ENCODE measurements at regions not wholly inside any gene's neighbourhood (a gene's known extent, or its start where the extent isn't known, plus 50 kb on each side); places are given as distances from the start of the nearest gene placed in this dataset.

DNA sequence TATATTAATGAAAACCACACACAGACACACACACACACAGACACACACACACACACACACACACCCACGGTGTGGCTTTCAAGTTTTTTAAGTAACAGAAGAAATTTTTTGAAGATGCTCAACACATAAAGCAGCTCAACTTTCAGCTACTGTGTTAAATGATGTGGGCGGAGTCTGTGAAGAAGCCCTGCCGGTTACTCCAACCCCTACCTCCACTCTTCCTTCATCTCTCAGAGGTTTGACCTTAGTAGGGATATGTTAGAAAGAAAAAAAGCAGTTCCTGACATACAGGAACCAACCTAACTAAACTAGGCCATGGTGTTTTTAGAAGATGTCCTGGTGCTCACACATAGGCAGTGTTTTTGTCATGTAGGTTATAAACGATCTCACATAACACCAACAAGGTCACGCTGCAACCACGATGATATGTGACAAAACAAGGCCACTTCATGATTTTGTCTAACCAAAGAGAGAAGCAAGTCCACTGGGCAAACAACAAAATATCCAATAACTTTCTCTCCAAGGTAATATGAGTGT is 112.8 kb downstream of the EMB start:
- TF ChIP-seq, protein P1, sequence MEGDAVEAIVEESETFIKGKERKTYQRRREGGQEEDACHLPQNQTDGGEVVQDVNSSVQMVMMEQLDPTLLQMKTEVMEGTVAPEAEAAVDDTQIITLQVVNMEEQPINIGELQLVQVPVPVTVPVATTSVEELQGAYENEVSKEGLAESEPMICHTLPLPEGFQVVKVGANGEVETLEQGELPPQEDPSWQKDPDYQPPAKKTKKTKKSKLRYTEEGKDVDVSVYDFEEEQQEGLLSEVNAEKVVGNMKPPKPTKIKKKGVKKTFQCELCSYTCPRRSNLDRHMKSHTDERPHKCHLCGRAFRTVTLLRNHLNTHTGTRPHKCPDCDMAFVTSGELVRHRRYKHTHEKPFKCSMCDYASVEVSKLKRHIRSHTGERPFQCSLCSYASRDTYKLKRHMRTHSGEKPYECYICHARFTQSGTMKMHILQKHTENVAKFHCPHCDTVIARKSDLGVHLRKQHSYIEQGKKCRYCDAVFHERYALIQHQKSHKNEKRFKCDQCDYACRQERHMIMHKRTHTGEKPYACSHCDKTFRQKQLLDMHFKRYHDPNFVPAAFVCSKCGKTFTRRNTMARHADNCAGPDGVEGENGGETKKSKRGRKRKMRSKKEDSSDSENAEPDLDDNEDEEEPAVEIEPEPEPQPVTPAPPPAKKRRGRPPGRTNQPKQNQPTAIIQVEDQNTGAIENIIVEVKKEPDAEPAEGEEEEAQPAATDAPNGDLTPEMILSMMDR (IDR thresholded peaks at IDR 0.05) = no peak
- no peak for TF ChIP-seq EZH2 (IDR thresholded peaks at IDR 0.05)

All from neural progenitor cell (in vitro differentiated cells).